ENCODE measurements at regions not wholly inside any gene's neighbourhood (a gene's known extent, or its start where the extent isn't known, plus 50 kb on each side); places are given as distances from the start of the nearest gene placed in this dataset.

DNA sequence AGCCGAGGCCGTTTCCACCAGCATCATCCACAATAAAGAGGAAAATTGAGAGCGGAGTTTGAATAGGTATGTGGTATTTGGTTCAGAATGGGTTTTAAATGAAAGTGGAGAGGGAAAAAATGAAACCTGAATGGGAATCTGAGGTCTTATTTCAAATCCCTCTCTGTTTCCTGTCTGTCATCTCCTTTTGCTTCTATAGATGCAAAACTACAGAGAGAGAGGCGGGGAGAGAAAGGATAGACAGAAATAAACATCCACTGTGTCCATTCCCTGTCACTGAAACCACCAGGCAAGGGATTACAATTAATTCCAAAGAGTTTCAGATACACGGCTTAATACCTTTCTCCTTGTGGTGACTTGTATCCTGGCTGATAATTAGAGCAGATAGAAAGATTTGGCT, 102.3 kb downstream of the DAD1 start:
- TF ChIP-seq, protein P1, sequence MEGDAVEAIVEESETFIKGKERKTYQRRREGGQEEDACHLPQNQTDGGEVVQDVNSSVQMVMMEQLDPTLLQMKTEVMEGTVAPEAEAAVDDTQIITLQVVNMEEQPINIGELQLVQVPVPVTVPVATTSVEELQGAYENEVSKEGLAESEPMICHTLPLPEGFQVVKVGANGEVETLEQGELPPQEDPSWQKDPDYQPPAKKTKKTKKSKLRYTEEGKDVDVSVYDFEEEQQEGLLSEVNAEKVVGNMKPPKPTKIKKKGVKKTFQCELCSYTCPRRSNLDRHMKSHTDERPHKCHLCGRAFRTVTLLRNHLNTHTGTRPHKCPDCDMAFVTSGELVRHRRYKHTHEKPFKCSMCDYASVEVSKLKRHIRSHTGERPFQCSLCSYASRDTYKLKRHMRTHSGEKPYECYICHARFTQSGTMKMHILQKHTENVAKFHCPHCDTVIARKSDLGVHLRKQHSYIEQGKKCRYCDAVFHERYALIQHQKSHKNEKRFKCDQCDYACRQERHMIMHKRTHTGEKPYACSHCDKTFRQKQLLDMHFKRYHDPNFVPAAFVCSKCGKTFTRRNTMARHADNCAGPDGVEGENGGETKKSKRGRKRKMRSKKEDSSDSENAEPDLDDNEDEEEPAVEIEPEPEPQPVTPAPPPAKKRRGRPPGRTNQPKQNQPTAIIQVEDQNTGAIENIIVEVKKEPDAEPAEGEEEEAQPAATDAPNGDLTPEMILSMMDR (optimal IDR thresholded peaks at IDR 0.05 in 1 of 3, IDR thresholded peaks at IDR 0.05 in 1 of 3, conservative IDR thresholded peaks at IDR 0.05 in 1 of 3; ENCODE audit: extremely low read depth in 1 of 3, insufficient read depth in 2 of 3, low read length in 3 of 3) = no peak
- no peak for TF ChIP-seq EZH2 (IDR thresholded peaks at IDR 0.05; ENCODE audit: low read length)
